Fibroblast of villous mesenchyme (primary cell): ENCODE measurements at regions not wholly inside any gene's neighbourhood (a gene's known extent, or its start where the extent isn't known, plus 50 kb on each side); places are given as distances from the start of the nearest gene placed in this dataset.

Source experiments
- DNase-seq: peaks from one replicate; pipeline ENCODE4 v3.0.0-alpha.2; 2010; ENCODE audit warnings: low read depth
- H3K4me3 ChIP-seq: 2 replicates; pipeline ENCODE4 v1.5.1; 2011; ENCODE audit warnings: low read depth, mild to moderate bottlenecking, low read length
- TF ChIP-seq, protein P1 (sequence below): IDR thresholded peaks from 2 replicates; pipeline ENCODE4 v1.5.1; 2012; ENCODE audit warnings: low read depth, mild to moderate bottlenecking, low read length; ENCODE audit not compliant: insufficient read depth

DNA sequence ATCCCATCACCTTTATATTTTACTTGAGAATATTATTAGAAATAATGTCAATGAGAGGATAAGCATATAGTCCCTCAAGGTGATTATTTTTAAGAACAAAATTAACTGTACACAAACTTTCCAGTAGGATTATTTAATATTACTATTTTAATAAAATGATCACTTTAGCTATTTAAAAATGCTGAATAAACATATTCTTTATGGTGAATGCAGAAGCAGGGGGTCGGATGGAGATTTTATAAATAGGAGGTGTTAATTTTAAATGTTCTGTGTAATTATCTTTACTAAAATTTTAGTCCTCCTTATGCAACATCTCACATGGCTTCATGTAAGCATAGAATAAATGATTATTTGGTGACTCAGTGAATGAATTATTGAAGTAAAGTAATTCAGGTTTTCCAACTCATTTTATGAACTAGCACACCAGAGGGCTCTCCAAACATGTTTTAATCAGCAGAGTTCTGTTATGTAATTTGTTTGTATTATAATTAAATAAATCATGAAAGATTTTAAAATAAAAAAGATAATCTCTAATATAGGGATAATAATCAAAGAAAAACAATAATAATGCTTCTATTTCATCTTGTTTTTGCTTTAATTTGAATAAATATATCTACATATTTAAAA is 1635.2 kb downstream of the EFNB2 start:
- TF ChIP-seq, protein P1, sequence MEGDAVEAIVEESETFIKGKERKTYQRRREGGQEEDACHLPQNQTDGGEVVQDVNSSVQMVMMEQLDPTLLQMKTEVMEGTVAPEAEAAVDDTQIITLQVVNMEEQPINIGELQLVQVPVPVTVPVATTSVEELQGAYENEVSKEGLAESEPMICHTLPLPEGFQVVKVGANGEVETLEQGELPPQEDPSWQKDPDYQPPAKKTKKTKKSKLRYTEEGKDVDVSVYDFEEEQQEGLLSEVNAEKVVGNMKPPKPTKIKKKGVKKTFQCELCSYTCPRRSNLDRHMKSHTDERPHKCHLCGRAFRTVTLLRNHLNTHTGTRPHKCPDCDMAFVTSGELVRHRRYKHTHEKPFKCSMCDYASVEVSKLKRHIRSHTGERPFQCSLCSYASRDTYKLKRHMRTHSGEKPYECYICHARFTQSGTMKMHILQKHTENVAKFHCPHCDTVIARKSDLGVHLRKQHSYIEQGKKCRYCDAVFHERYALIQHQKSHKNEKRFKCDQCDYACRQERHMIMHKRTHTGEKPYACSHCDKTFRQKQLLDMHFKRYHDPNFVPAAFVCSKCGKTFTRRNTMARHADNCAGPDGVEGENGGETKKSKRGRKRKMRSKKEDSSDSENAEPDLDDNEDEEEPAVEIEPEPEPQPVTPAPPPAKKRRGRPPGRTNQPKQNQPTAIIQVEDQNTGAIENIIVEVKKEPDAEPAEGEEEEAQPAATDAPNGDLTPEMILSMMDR: no peak
- DNase-seq: no peak
- no peak overlapping the region for H3K4me3 ChIP-seq

DNA sequence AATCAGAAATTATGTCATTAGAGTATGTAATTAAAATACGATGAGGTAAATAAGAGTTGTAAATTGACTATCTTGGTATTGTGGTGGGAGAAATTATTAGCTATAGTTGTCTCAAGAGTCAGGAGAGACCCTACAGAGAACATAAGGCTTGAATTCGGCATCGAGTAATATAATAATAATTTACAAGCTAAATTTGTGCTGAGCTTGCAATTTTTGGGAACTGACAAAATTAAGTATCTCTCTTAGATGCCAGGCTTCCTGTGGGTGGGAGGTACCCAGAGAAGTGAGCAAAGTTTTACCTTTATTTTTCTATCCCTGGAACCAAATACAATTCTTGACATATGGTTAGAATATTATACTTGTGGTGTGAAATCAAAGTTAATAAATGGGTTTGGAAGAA is 1637.0 kb downstream of the EFNB2 start:
- no peak for DNase-seq
- H3K4me3 ChIP-seq: no peak overlapping the region
- TF ChIP-seq, protein P1: no peak

DNA sequence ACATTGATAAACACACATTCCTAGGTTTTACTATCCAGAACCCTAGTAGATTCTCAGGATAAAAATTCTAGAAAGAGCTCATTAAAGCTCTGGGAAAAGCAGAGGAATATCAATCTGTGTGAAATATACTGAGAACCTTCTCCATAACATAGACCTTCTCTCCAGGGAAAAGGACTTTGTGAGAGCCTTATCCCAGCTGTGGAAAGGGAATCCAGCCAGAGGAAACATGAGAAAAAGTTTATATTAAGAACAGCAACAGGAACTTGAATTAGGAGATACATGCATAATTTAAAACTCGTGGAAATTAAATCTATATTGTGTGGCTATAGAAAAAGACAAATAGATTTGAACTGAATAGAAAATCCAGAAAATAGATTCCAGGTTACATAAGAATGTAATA is 1639.9 kb downstream of the EFNB2 start:
- H3K4me3 ChIP-seq: no peak overlapping the region
- TF ChIP-seq, protein P1: no peak

DNA sequence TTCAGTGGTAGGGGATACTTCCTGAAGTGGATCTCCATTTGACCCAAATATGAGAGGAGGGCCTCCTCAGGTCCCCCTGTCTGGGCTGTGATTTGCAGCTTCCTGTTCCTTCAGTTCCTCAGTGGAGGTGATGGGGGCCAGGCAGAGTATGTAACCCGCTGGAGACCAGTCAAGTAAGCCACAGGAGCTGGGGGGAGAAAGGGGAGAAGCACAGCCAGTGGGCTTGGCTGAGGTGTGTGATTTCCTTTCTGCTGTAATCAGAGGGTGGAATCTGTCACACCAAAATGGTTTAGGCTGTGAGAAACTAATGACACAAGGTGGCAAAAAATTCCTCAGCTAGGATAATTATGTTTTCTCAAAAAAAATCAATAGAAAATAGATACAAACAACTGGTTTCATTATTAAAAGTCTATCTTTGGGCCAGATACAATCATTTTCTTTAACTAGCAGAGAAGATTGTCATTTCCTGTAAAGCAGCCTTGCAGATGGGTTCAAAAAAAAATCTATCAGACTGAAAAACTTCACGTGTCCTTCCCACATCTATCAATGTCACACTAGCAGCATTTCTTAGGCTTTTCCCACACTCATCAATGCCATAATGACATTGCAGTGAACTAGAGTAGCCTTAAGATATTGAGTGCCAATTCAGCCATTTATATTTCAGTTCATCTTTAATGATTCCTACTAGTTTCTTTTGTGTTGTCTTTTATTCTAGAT is 1660.3 kb downstream of the EFNB2 start:
- TF ChIP-seq, protein P1: no peak
- H3K4me3 ChIP-seq: no peak overlapping the region
- DNase-seq: no peak

More for the DNA sequence above, 1639.9 kb downstream of the EFNB2 start:
- no peak for DNase-seq

DNA sequence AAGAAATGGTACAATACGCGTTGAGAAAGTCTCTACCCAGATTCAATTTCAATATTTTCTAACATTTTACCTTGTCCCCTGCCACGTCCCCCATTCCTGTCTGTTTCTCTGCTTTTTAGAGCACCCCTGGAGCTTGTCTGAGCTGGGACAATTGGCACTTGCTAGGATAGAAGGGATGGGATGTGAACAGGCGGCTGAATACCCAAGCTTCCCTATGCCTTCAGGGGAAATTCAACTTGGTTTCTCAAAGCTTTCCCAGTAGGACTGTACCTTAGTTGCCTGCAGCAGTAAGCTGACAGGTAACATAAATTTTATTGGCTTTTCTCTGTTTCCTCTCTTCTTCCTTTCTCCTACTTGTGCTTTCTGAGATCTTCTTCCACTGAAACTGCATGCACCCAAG is 1663.3 kb downstream of the EFNB2 start:
- no peak overlapping the region for H3K4me3 ChIP-seq
- TF ChIP-seq, protein P1: no peak
- DNase-seq: no peak

DNA sequence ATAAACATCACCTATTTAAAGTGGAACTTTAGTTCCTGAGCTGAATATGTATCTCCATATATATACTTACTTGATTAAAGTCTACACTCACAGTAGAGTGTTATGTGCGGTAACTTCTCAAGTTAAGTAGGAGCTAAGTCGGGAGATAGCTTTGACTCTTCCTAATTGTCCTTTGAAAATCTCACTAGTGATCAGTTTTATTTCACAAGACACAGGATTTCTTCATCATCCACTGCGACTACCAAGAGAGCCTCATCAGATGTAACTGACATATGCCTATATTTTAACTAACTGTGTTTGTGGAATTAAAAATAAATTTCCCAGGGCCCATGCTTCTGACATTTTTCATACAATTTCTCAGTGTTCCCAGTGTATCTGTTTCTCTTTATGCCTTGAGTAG is 1664.0 kb downstream of the EFNB2 start:
- no peak overlapping the region for H3K4me3 ChIP-seq
- TF ChIP-seq, protein P1: no peak
- no peak for DNase-seq
